Ascending aorta (tissue), 2 donors: ENCODE measurements at regions not wholly inside any gene's neighbourhood (a gene's known extent, or its start where the extent isn't known, plus 50 kb on each side); places are given as distances from the start of the nearest gene placed in this dataset.

Source experiments
- DNase-seq, 2 donors: peaks; one replicate each; pipeline ENCODE4 v3.0.0-alpha.2; 2019; ENCODE audit warnings: low spot score in 2 of 2
- H3K27ac ChIP-seq, 2 donors: fragments of 200-600 bp; sonication (generic); one replicate each; pipeline ENCODE4 v1.5.1; 2016 to 2017; ENCODE audit warnings: mild to moderate bottlenecking in 1 of 2
- H3K27me3 ChIP-seq: fragments of 200-600 bp; sonication (generic); one replicate; pipeline ENCODE4 v1.5.1; 2017
- H3K36me3 ChIP-seq, 2 donors: fragments of 200-600 bp; sonication (generic); one replicate each; pipeline ENCODE4 v1.5.1; 2016
- H3K4me1 ChIP-seq, 2 donors: fragments of 200-600 bp; sonication (generic); one replicate each; pipeline ENCODE4 v1.5.1; 2016 to 2017; ENCODE audit warnings: mild to moderate bottlenecking in 1 of 2
- H3K4me3 ChIP-seq, 2 donors: fragments of 200-600 bp; sonication (generic); one replicate each; pipeline ENCODE4 v1.5.1; 2016 to 2017; ENCODE audit warnings: mild to moderate bottlenecking in 1 of 2
- H3K9me3 ChIP-seq, 2 donors: fragments of 200-600 bp; sonication (generic); one replicate each; pipeline ENCODE4 v1.5.1; 2016
- CTCF ChIP-seq, 3 experiments: fragments of 200-600 bp in 2 of 3; fragments of 450-650 bp in 1 of 3; sonication (generic) in 2 of 3; IDR thresholded peaks; one replicate each; pipeline ENCODE4 v1.5.1; 2016 to 2019; ENCODE audit warnings: antibody characterized with exemption in 3 of 3, mild to moderate bottlenecking in 1 of 3, moderate library complexity in 1 of 3
- intact Hi-C: fragments of 100-400 bp; cut with DNase I; formaldehyde crosslinking; loops from one replicate; pipeline ENCODE4 v1.15.1; 2023

DNA sequence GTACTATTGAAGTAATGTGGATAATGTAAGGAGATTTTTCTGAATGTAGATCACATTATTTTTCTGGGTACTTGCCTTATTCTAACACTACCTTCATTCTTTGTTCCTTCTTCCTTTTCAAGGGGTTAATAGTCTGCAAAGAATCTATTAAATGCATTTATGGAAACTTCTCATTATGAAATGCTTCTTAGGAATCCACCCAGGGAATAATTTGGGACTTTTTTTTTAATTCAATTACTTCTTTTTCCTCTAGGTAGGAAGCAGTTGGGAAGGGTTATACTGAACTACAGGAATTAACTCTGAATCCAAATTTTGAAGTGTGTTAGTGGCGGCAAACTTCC lies 173.1 kb downstream of the FOXA2 start:
- Histone ChIP-seq H3K4me3 (no peak overlapping the region), H3K27ac (peak overlapping the region in 1 of 2 donors; percentile 62), H3K9me3 (no peaks in the 10 kb centered on the region), H3K27me3 (no peaks in the 10 kb centered on the region), H3K4me1 (no peaks in the 10 kb centered on the region), H3K36me3 (no peaks in the 10 kb centered on the region)
- TF ChIP-seq CTCF (IDR thresholded peaks at IDR 0.05): no peak
- no peak for DNase-seq
- intact Hi-C loops: no loop called here

- no peak for DNase-seq
- no peaks in the 10 kb centered on the region for H3K9me3 ChIP-seq
- no peak overlapping the region for H3K27ac ChIP-seq
- intact Hi-C loops: no loop called here
- H3K27me3 ChIP-seq: no peaks in the 10 kb centered on the region
- H3K4me1 ChIP-seq: no peaks in the 10 kb centered on the region
- H3K36me3 ChIP-seq: no peaks in the 10 kb centered on the region
- no peak overlapping the region for H3K4me3 ChIP-seq
- TF ChIP-seq CTCF (IDR thresholded peaks at IDR 0.05): no peak
Observed at GRCh38 chr20:22410556-22411130, 173.7 kb downstream of the FOXA2 start.

DNA sequence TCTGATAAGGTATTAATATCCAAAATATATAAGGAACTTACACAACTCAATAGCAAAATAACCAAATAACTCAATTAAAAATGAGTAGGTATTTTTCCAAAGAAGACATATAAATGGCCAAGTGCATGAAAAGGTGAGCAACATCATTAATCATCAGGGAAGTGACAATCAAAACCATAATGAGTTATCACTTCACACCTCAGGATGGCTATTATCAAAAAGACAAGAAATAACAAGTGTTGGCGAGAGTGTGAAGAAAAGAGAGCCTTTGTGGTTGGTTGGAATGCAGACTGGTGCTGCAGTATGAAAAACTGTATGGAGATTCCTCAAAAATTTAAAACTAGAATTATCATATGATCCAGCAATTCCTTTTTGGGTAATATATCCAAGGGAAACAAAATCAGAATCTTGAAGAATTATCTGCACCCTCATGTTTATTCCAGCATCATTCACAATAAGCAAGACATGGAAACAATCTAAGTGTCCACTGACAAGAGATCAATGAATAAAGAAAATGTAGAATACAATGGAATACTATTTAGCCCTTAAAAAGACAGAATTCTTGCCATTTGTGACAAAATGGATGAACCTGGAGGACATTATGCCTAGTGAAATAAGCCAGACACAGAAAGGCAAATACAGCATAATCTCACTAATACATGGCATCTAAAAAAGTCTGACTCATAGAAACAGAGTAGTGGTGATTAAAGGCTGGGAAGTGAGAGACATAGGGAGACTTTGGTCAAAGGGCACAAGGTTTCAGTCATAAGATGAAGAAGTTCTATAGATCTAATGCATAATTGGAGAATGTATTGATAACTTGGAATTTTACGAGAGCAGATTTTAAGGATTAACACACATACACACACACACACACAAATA lies 175.6 kb downstream of the FOXA2 start:
- intact Hi-C loops: no loop called here
- H3K4me1 ChIP-seq: no peaks in the 10 kb centered on the region
- no peaks in the 10 kb centered on the region for H3K27me3 ChIP-seq
- H3K27ac ChIP-seq: no peak overlapping the region
- DNase-seq: no peak
- no peaks in the 10 kb centered on the region for H3K36me3 ChIP-seq
- H3K4me3 ChIP-seq: no peak overlapping the region
- TF ChIP-seq CTCF (IDR thresholded peaks at IDR 0.05): no peak
- no peaks in the 10 kb centered on the region for H3K9me3 ChIP-seq

DNA sequence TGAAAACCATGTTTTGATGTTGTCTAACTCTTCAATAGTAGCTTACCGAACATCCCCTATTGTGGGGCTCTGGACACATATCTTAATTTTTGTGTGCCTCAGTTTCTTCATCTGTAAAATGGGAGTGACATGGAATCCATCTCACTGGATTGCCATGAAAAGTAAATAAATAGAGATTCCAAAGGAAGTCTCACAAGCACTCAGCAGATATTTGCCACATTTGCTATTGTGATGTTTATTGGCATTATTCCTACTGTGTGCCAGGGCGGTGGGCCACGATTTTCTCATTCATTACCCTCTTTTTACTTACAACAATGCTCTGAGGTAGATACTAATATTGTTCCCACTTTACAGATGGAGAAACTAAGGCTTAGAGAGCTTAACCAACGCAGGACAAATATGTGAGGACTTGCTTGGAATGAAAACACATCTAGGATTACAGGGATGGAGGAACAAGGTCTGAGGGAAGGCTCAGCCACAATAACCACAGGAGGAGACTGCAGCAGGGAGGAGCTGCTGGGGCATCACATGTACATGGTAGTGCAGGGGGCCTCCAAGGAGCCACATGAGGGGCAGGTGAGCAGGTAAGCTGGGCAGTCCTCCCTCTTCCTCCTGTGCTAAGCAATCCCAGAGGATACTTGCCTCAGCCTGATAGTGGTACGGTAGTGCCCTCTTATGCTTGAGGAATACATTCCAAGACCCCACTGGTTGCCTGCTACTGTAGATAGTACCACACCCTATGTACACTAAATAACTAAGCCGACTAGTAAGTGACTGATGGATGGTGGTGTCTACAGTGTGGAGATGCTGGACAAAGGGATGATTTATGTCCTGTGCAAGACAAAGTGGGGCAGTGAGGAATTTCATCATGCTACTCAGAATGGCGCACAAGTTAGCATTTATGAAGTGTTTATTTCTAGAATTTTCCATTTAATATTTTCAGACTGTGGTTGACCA lies 176.9 kb downstream of the FOXA2 start:
- no peak overlapping the region for H3K27ac ChIP-seq
- no peaks in the 10 kb centered on the region for H3K9me3 ChIP-seq
- H3K4me1 ChIP-seq: no peaks in the 10 kb centered on the region
- intact Hi-C loops: no loop called here
- DNase-seq: no peak
- H3K4me3 ChIP-seq: no peak overlapping the region
- no peaks in the 10 kb centered on the region for H3K27me3 ChIP-seq
- TF ChIP-seq CTCF (IDR thresholded peaks at IDR 0.05): no peak
- no peaks in the 10 kb centered on the region for H3K36me3 ChIP-seq

DNA sequence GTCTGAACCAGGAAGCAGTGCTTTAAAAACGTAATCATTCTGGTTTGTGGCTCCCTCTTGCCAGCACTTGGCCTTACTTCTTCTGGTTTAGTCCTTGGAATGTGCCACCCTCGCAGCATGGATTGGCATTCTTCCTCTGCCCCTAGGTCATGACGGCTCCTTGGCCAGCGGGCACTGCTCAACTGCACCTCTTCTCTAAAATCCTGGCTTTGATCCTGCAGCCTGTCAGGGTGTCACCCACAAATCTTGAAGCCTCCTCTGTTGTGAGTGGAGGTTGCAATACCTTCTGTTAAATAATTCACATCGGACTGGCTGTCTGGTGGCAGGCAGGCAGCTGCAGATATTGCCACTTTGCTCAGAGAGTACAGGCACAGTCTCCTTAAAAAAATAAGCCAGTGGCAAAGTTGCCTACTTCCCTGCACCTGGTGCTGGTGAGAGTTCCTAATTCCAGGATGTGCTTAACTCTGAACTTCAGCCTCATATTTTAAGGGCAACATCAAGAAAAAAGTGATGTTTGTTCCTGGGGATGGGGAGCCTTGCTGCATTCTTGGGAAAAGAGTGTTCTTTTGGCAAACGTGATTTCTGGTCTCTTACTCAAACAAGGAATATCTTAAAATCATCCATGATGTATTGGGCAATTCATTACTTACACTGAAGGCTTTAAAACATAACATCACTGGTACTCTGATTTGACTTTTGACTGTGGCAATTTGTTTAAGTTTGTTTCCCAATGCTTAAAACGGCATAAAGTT lies 179.8 kb downstream of the FOXA2 start:
- Histone ChIP-seq H3K4me1 (no peaks in the 10 kb centered on the region), H3K27me3 (no peaks in the 10 kb centered on the region), H3K36me3 (no peaks in the 10 kb centered on the region), H3K4me3 (peak overlapping the region in 1 of 2 donors; percentile 55), H3K27ac (peak overlapping the region in 1 of 2 donors; percentile 46), H3K9me3 (no peaks in the 10 kb centered on the region)
- TF ChIP-seq CTCF (IDR thresholded peaks at IDR 0.05): no peak
- intact Hi-C loops: no loop called here
- DNase-seq: no peak
